ENCODE measurements at regions not wholly inside any gene's neighbourhood (a gene's known extent, or its start where the extent isn't known, plus 50 kb on each side); places are given as distances from the start of the nearest gene placed in this dataset.
"Not testable (repeated sequence)": the region's sequence is repeated elsewhere in the genome, so short reads cannot be mapped to it uniquely, and the experiment has no call there.

- DNase-seq (ENCODE audit: extremely low spot score, insufficient read length, low read depth), result no peak
- FAIRE-seq, result no peak
Observed at GRCh38 chr13:99798756-99799155, 172.8 kb downstream of the ZIC5 start.

- FAIRE-seq, result no peak
- no peak for DNase-seq (ENCODE audit: extremely low spot score, insufficient read length, low read depth)
Observed at GRCh38 chr13:99797691-99798090, 173.9 kb downstream of the ZIC5 start.

GRCh38 chr13:99796175-99796819 lies 175.3 kb downstream of the ZIC5 start:
- DNase-seq (ENCODE audit: extremely low spot score, insufficient read length, low read depth) (no peak), FAIRE-seq (peak; percentile 9)

GRCh38 chr13:99792079-99792921 lies 179.3 kb downstream of the ZIC5 start:
- no peak for FAIRE-seq

GRCh38 chr13:99782669-99783068 lies 188.9 kb downstream of the ZIC5 start:
- FAIRE-seq, result no peak

More at GRCh38 chr13:99792079-99792921, 179.3 kb downstream of the ZIC5 start:
- DNase-seq (ENCODE audit: extremely low spot score, insufficient read length, low read depth), result no peak

GRCh38 chr13:99778500-99778899 lies 193.1 kb downstream of the ZIC5 start:
- DNase-seq (ENCODE audit: extremely low spot score, insufficient read length, low read depth) (no peak), FAIRE-seq (no peak)

More at GRCh38 chr13:99782669-99783068, 188.9 kb downstream of the ZIC5 start:
- DNase-seq (ENCODE audit: extremely low spot score, insufficient read length, low read depth), result no peak

GRCh38 chr13:99777873-99778272 lies 193.7 kb downstream of the ZIC5 start:
- FAIRE-seq (no peak), DNase-seq (ENCODE audit: extremely low spot score, insufficient read length, low read depth) (no peak)

- FAIRE-seq, result no peak
- DNase-seq (ENCODE audit: extremely low spot score, insufficient read length, low read depth), result no peak
Observed at GRCh38 chr13:99774644-99775043, 196.9 kb downstream of the ZIC5 start.

- DNase-seq (ENCODE audit: extremely low spot score, insufficient read length, low read depth) (no peak), FAIRE-seq (no peak)
Observed at GRCh38 chr13:99768986-99769385, 202.6 kb downstream of the ZIC5 start.

GRCh38 chr13:99766641-99767045 lies 204.9 kb downstream of the ZIC5 start:
- FAIRE-seq (no peak), DNase-seq (ENCODE audit: extremely low spot score, insufficient read length, low read depth) (no peak)

- no peak for FAIRE-seq
- no peak for DNase-seq (ENCODE audit: extremely low spot score, insufficient read length, low read depth)
Observed at GRCh38 chr13:99765869-99766268, 205.7 kb downstream of the ZIC5 start.

GRCh38 chr13:99760456-99760855 lies 211.1 kb downstream of the ZIC5 start:
- no peak for DNase-seq (ENCODE audit: extremely low spot score, insufficient read length, low read depth)

GRCh38 chr13:99759163-99759552 lies 212.4 kb downstream of the ZIC5 start:
- no peak for FAIRE-seq
- no peak for DNase-seq (ENCODE audit: extremely low spot score, insufficient read length, low read depth)

More at GRCh38 chr13:99760456-99760855, 211.1 kb downstream of the ZIC5 start:
- FAIRE-seq, result no peak

GRCh38 chr13:99758460-99759162 lies 213.0 kb downstream of the ZIC5 start:
- FAIRE-seq, result no peak
- no peak for DNase-seq (ENCODE audit: extremely low spot score, insufficient read length, low read depth)

- FAIRE-seq (no peak), DNase-seq (ENCODE audit: extremely low spot score, insufficient read length, low read depth) (no peak)
Observed at GRCh38 chr13:99757756-99758459, 213.7 kb downstream of the ZIC5 start.

- FAIRE-seq (no peak), DNase-seq (ENCODE audit: extremely low spot score, insufficient read length, low read depth) (no peak)
Observed at GRCh38 chr13:99756281-99756680, 215.3 kb downstream of the ZIC5 start.

- not testable (repeated sequence) for FAIRE-seq; DNase-seq (ENCODE audit: extremely low spot score, insufficient read length, low read depth)
Observed at GRCh38 chr13:99754750-99755149, 216.8 kb downstream of the ZIC5 start.

GRCh38 chr13:99752373-99752772 lies 219.2 kb downstream of the ZIC5 start:
- no peak for DNase-seq (ENCODE audit: extremely low spot score, insufficient read length, low read depth)
- no peak for FAIRE-seq

GRCh38 chr13:99751517-99752199 lies 219.9 kb downstream of the ZIC5 start:
- no peak for DNase-seq (ENCODE audit: extremely low spot score, insufficient read length, low read depth)
- no peak for FAIRE-seq

- FAIRE-seq (no peak), DNase-seq (ENCODE audit: extremely low spot score, insufficient read length, low read depth) (no peak)
Observed at GRCh38 chr13:99750951-99751350, 220.6 kb downstream of the ZIC5 start.

Data from GM18507 (cell line).